T-cell (primary cell): ENCODE measurements at regions not wholly inside any gene's neighbourhood (a gene's known extent, or its start where the extent isn't known, plus 50 kb on each side); places are given as distances from the start of the nearest gene placed in this dataset.
"Not testable (repeated sequence)": the region's sequence is repeated elsewhere in the genome, so short reads cannot be mapped to it uniquely, and the experiment has no call there.

Source experiments
- ATAC-seq, 4 experiments: fragments of 200-7000 bp in 3 of 4; fragments of 150-1000 bp in 1 of 4; cut with Tn5 transposase; replicated peaks in 1 of 4; 1 replicate in 3 of 4; 2 replicates in 1 of 4; pipeline ENCODE4 v1.10.0; 2021; ENCODE audit warnings: moderate library complexity in 3 of 4, mild to moderate bottlenecking in 2 of 4, moderate number of reproducible peaks in 1 of 4
- CTCF ChIA-PET, 2 donors: fragments of 300-600 bp; sonication (Branson Sonifier 250); formaldehyde crosslinking; loops; one replicate each; lab custom pipeline; 2022; ENCODE audit warnings: antibody characterized with exemption in 2 of 2; lab: Charles Lee
- POLR2A ChIA-PET, 2 donors: fragments of 300-600 bp; sonication (Branson Sonifier 250); formaldehyde crosslinking; loops; one replicate each; lab custom pipeline; 2022; ENCODE audit warnings: antibody characterized with exemption in 2 of 2; lab: Charles Lee
- DNase-seq, 35 experiments: peaks; one replicate each; pipeline versions ENCODE4 v3.0.0 to v3.0.0-alpha.2; 2013 to 2023
- H3K27ac ChIP-seq: one replicate; pipeline ENCODE4 v1.5.1; 2013; ENCODE audit warnings: low read length
- H3K27me3 ChIP-seq, 2 experiments: replicated peaks in 1 of 2; 1 replicate in 1 of 2; 2 replicates in 1 of 2; pipeline versions ENCODE4 v1.6.1 to v1.7.0; 2013; ENCODE audit warnings: low read length in 1 of 2, mixed read lengths in 1 of 2; ENCODE audit not compliant: control insufficient read depth in 2 of 2, insufficient read depth in 2 of 2; ENCODE audit errors: extremely low read depth in 1 of 2
- H3K36me3 ChIP-seq, 2 donors: 1 replicate in 1 of 2; 2 replicates in 1 of 2; pipeline versions ENCODE4 v1.6.1 to v1.7.0; 2013; ENCODE audit warnings: low read length in 1 of 2; ENCODE audit not compliant: control insufficient read depth in 2 of 2, insufficient read depth in 1 of 2; ENCODE audit errors: extremely low read depth in 1 of 2
- H3K4me1 ChIP-seq, 2 experiments: 1 replicate in 1 of 2; 2 replicates in 1 of 2; pipeline versions ENCODE4 v1.6.1 to v1.7.0; 2013; ENCODE audit warnings: low read length in 2 of 2, mixed read lengths in 1 of 2; ENCODE audit not compliant: insufficient read depth in 2 of 2, control insufficient read depth in 1 of 2; ENCODE audit errors: extremely low read depth in 1 of 2
- H3K4me3 ChIP-seq, 2 donors: 1 replicate in 1 of 2; 2 replicates in 1 of 2; pipeline versions ENCODE4 v1.5.1 to v1.7.0; 2013; ENCODE audit warnings: mild to moderate bottlenecking in 2 of 2, low read length in 1 of 2, moderate library complexity in 1 of 2; ENCODE audit not compliant: control insufficient read depth in 1 of 2; ENCODE audit errors: extremely low read depth in 1 of 2
- H3K9me3 ChIP-seq: 2 replicates; pipeline ENCODE4 v1.7.0; 2013
- H3K27ac Mint-ChIP-seq, 2 donors: one replicate each; pipeline ENCODE4 v1.8.0; 2020 to 2021; ENCODE audit warnings: mild to moderate bottlenecking in 2 of 2, mixed read lengths in 2 of 2
- H3K27me3 Mint-ChIP-seq, 2 donors: one replicate each; pipeline ENCODE4 v1.8.0; 2021 to 2022; ENCODE audit warnings: mixed read lengths in 2 of 2
- H3K36me3 Mint-ChIP-seq: one replicate; pipeline ENCODE4 v1.8.0; 2021; ENCODE audit warnings: mixed read lengths
- H3K4me1 Mint-ChIP-seq, 3 donors: one replicate each; pipeline ENCODE4 v1.8.0; 2020 to 2022; ENCODE audit warnings: mixed read lengths in 3 of 3, mild to moderate bottlenecking in 1 of 3
- H3K4me3 Mint-ChIP-seq, 3 donors: one replicate each; pipeline ENCODE4 v1.8.0; 2020 to 2022; ENCODE audit warnings: mild to moderate bottlenecking in 3 of 3, mixed read lengths in 3 of 3, moderate library complexity in 3 of 3
- H3K9me3 Mint-ChIP-seq, 3 donors: one replicate each; pipeline ENCODE4 v1.8.0; 2020 to 2022; ENCODE audit warnings: mixed read lengths in 3 of 3
- WGBS: methylation state at CpG from one replicate; pipeline ENCODE4 v1.1.5; 2013; ENCODE audit warnings: missing lambda C conversion rate; ENCODE audit not compliant: insufficient coverage; 5-methylcytosine and 5-hydroxymethylcytosine counted together

DNA sequence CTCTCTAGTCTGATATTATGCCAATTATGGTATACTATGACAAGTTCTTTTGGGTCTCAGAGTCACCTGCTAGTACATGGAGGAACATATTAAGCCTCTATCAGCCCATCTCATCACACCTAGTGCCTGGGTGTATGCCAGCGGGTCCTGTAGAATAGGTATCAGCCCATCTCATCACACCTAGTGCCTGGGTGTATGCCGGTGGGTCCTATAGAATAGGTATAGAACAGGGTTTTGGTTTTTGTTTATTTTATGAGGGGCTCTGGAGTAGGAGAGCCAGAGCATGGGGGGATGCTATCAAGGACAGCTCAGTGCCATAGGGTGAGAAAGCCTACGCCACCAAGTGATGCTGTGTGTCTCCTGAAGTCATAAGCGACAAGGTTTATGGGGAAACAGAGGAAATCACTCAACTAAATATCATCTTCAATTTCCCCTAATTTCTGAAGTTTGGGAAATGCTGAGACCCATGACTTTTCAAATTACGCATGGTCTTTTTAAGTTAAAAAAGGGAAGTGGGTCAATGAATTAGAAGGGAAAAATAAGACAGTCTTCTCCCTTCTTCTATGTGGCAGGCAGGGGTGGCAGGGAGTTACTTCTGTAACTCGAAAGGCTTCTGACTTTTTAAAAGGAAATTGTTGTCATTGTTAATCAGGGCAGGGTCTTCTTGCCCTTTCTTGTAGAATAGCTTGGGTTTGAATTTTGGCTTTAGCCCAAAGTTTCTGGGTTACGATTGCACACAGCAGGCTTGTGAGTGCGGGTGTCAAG lies 781.0 kb upstream of the TPTE start:
- H3K27ac Mint-ChIP-seq, H3K4me3 Mint-ChIP-seq, H3K36me3 Mint-ChIP-seq, H3K36me3 ChIP-seq, POLR2A ChIA-PET, H3K4me3 ChIP-seq, ATAC-seq, DNase-seq, H3K27ac ChIP-seq, H3K27me3 ChIP-seq, H3K4me1 ChIP-seq, H3K27me3 Mint-ChIP-seq, H3K9me3 ChIP-seq, H3K4me1 Mint-ChIP-seq, CTCF ChIA-PET: not testable (repeated sequence)
- H3K9me3 Mint-ChIP-seq: peaks cover 3 to 25% (median 18%) of the 10 kb centered on the region in 3 donors
- 100% methylated on average over 1 of the region's 8 CpGs for WGBS

- H3K9me3 Mint-ChIP-seq: peaks cover 3 to 25% (median 18%) of the 10 kb centered on the region in 3 donors
- H3K27ac ChIP-seq, H3K27ac Mint-ChIP-seq, H3K9me3 ChIP-seq, H3K36me3 ChIP-seq, H3K4me1 ChIP-seq, POLR2A ChIA-PET, DNase-seq, ATAC-seq, H3K36me3 Mint-ChIP-seq, H3K4me3 ChIP-seq, H3K27me3 ChIP-seq, CTCF ChIA-PET, H3K4me1 Mint-ChIP-seq, H3K4me3 Mint-ChIP-seq, H3K27me3 Mint-ChIP-seq: not testable (repeated sequence)
- WGBS: 58% methylated on average over 6 of the region's 8 CpGs
Measured at GRCh38 chr21:9740991-9741742, 780.2 kb upstream of the TPTE start.

GRCh38 chr21:9743566-9743965 lies 777.8 kb upstream of the TPTE start:
- H3K27me3 ChIP-seq, ATAC-seq, H3K4me1 ChIP-seq, H3K4me3 Mint-ChIP-seq, DNase-seq, H3K36me3 Mint-ChIP-seq, H3K4me3 ChIP-seq, H3K4me1 Mint-ChIP-seq, POLR2A ChIA-PET, H3K36me3 ChIP-seq, H3K27ac Mint-ChIP-seq, CTCF ChIA-PET, H3K9me3 ChIP-seq, H3K27ac ChIP-seq, H3K27me3 Mint-ChIP-seq: not testable (repeated sequence)
- peaks cover 8 to 19% (median 16%) of the 10 kb centered on the region in 3 donors for H3K9me3 Mint-ChIP-seq
- WGBS: 79% methylated on average over 10 of the region's 10 CpGs

DNA sequence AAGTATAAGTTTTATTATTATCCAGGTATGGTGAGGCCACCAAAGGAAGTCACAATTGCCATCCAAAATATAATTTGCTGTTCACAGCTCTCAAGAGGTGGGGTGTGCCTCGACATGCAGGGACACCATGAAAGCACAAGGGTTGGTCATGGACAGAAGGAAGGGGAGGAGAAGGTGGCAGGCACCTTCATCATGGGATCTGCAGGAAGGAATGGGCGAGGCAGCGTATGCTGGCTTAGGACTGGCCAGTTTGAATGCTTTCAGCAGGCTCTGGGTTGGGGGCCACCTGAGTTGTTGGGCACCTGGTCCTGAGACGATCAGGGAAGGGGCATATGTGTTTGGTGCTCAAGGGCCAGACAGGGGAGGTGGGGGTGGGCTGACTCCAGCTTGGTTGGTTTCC lies 777.2 kb upstream of the TPTE start:
- not testable (repeated sequence) for H3K9me3 ChIP-seq

GRCh38 chr21:9744593-9744992 lies 776.8 kb upstream of the TPTE start:
- ATAC-seq, DNase-seq, H3K4me3 ChIP-seq, H3K36me3 ChIP-seq, H3K27ac ChIP-seq, H3K27me3 ChIP-seq, H3K36me3 Mint-ChIP-seq, H3K4me3 Mint-ChIP-seq, H3K27ac Mint-ChIP-seq, H3K27me3 Mint-ChIP-seq, H3K4me1 Mint-ChIP-seq, CTCF ChIA-PET, H3K4me1 ChIP-seq, H3K9me3 ChIP-seq, POLR2A ChIA-PET: not testable (repeated sequence)
- H3K9me3 Mint-ChIP-seq: peaks cover 5 to 16% (median 8%) of the 10 kb centered on the region in 3 donors
- 62% methylated on average over 4 of the region's 4 CpGs for WGBS

More for the DNA sequence above, 777.2 kb upstream of the TPTE start:
- POLR2A ChIA-PET, ATAC-seq, H3K4me1 ChIP-seq, H3K27me3 Mint-ChIP-seq, H3K27ac ChIP-seq, H3K36me3 Mint-ChIP-seq, H3K27ac Mint-ChIP-seq, H3K36me3 ChIP-seq, CTCF ChIA-PET, H3K4me3 ChIP-seq, H3K27me3 ChIP-seq, H3K4me1 Mint-ChIP-seq, H3K4me3 Mint-ChIP-seq, DNase-seq: not testable (repeated sequence)
- peaks cover 7 to 20% (median 13%) of the 10 kb centered on the region in 3 donors for H3K9me3 Mint-ChIP-seq
- WGBS: 32% methylated on average over 4 of the region's 4 CpGs

- peaks cover 5 to 14% (median 7%) of the 10 kb centered on the region in 3 donors for H3K9me3 Mint-ChIP-seq
- ATAC-seq, POLR2A ChIA-PET, H3K27ac Mint-ChIP-seq, H3K27me3 Mint-ChIP-seq, H3K27me3 ChIP-seq, H3K36me3 Mint-ChIP-seq, H3K4me1 Mint-ChIP-seq, H3K4me1 ChIP-seq, H3K27ac ChIP-seq, DNase-seq, CTCF ChIA-PET, H3K9me3 ChIP-seq, H3K36me3 ChIP-seq, H3K4me3 ChIP-seq, H3K4me3 Mint-ChIP-seq: not testable (repeated sequence)
- 44% methylated on average over 5 of the region's 9 CpGs for WGBS
Measured at GRCh38 chr21:9745457-9746108, 775.8 kb upstream of the TPTE start.
